Liver (tissue), 8 donors: ENCODE measurements at regions not wholly inside any gene's neighbourhood (a gene's known extent, or its start where the extent isn't known, plus 50 kb on each side); places are given as distances from the start of the nearest gene placed in this dataset.

Source experiments
- DNase-seq: peaks from one replicate; pipeline ENCODE4 v3.0.0-alpha.2; 2017; ENCODE audit warnings: low spot score
- H3K27ac ChIP-seq, 2 donors: one replicate each; pipeline ENCODE4 v1.7.0; 2013; ENCODE audit warnings: inconsistent platforms in 2 of 2, low read length in 2 of 2, control low read depth in 1 of 2, low read depth in 1 of 2, mild to moderate bottlenecking in 1 of 2
- H3K27me3 ChIP-seq, 4 donors: one replicate each; pipeline versions ENCODE4 v1.6.1 to v1.7.0; 2013; ENCODE audit warnings: low read length in 3 of 4, inconsistent platforms in 1 of 4, mild to moderate bottlenecking in 1 of 4, moderate library complexity in 1 of 4; ENCODE audit not compliant: control insufficient read depth in 4 of 4, insufficient read depth in 4 of 4
- H3K36me3 ChIP-seq, 4 donors: one replicate each; pipeline versions ENCODE4 v1.6.1 to v1.7.0; 2013; ENCODE audit warnings: low read length in 3 of 4, mild to moderate bottlenecking in 3 of 4, low read depth in 1 of 4, moderate library complexity in 1 of 4; ENCODE audit not compliant: control insufficient read depth in 4 of 4, insufficient read depth in 3 of 4
- H3K4me1 ChIP-seq, 4 donors: one replicate each; pipeline versions ENCODE4 v1.6.1 to v1.7.0; 2013; ENCODE audit warnings: low read length in 3 of 4, mild to moderate bottlenecking in 3 of 4, moderate library complexity in 1 of 4; ENCODE audit not compliant: control insufficient read depth in 4 of 4, insufficient read depth in 4 of 4
- H3K4me3 ChIP-seq, 3 donors: one replicate each; pipeline versions ENCODE4 v1.6.1 to v1.7.0; 2013; ENCODE audit warnings: low read length in 3 of 3, control low read depth in 1 of 3, low read depth in 1 of 3, mild to moderate bottlenecking in 1 of 3
- H3K9ac ChIP-seq, 2 donors: one replicate each; pipeline ENCODE4 v1.7.0; 2013; ENCODE audit warnings: low read length in 2 of 2, mild to moderate bottlenecking in 2 of 2, moderate library complexity in 2 of 2, control low read depth in 1 of 2, low read depth in 1 of 2
- H3K9me3 ChIP-seq, 4 donors: one replicate each; pipeline versions ENCODE4 v1.6.1 to v1.7.0; 2013; ENCODE audit warnings: low read length in 3 of 4; ENCODE audit not compliant: control insufficient read depth in 4 of 4
- EGR1 ChIP-seq, 2 donors: IDR thresholded peaks; 2 replicates each; pipeline ENCODE4 v1.6.1; 2016 to 2018; ENCODE audit warnings: antibody characterized with exemption in 2 of 2, low read depth in 2 of 2
- FOXA1 ChIP-seq: IDR thresholded peaks from 2 replicates; pipeline ENCODE4 v1.6.1; 2016; ENCODE audit warnings: antibody characterized with exemption
- FOXA2 ChIP-seq: IDR thresholded peaks from 2 replicates; pipeline ENCODE4 v1.6.1; 2016; ENCODE audit warnings: antibody characterized with exemption
- GABPA ChIP-seq, 2 donors: IDR thresholded peaks in 1 of 2; conservative IDR thresholded peaks in 1 of 2; 2 replicates each; pipeline ENCODE4 v1.6.1; 2016; ENCODE audit warnings: antibody characterized with exemption in 2 of 2, mild to moderate bottlenecking in 1 of 2, moderate library complexity in 1 of 2
- HNF4A ChIP-seq, 2 donors: conservative IDR thresholded peaks; 2 replicates each; pipeline ENCODE4 v1.6.1; 2016; ENCODE audit warnings: antibody characterized with exemption in 2 of 2, mild to moderate bottlenecking in 2 of 2
- HNF4G ChIP-seq: IDR thresholded peaks from 2 replicates; pipeline ENCODE4 v1.6.1; 2016; ENCODE audit warnings: antibody characterized with exemption
- JUND ChIP-seq, 2 donors: IDR thresholded peaks; 2 replicates each; pipeline ENCODE4 v1.6.1; 2016; ENCODE audit warnings: antibody characterized with exemption in 2 of 2
- NR2F2 ChIP-seq: IDR thresholded peaks from 2 replicates; pipeline ENCODE4 v1.6.1; 2016; ENCODE audit warnings: antibody characterized with exemption
- RAD21 ChIP-seq, 2 donors: IDR thresholded peaks; 2 replicates each; pipeline ENCODE4 v1.6.1; 2016; ENCODE audit warnings: antibody characterized with exemption in 2 of 2, mild to moderate bottlenecking in 2 of 2
- RXRA ChIP-seq, 2 donors: IDR thresholded peaks; 2 replicates each; pipeline ENCODE4 v1.6.1; 2017 to 2018; ENCODE audit warnings: antibody characterized with exemption in 2 of 2, mild to moderate bottlenecking in 1 of 2
- SP1 ChIP-seq: IDR thresholded peaks from 2 replicates; pipeline ENCODE4 v1.6.1; 2018; ENCODE audit warnings: antibody characterized with exemption, mild to moderate bottlenecking
- TAF1 ChIP-seq: conservative IDR thresholded peaks from 2 replicates; pipeline ENCODE4 v1.6.1; 2016; ENCODE audit warnings: antibody characterized with exemption, mild to moderate bottlenecking
- YY1 ChIP-seq: IDR thresholded peaks from 2 replicates; pipeline ENCODE4 v1.6.1; 2016; ENCODE audit warnings: antibody characterized with exemption, mild to moderate bottlenecking
- WGBS: extraction: QIAGEN DNeasy Blood & Tissue Kit; methylation state at CpG from one replicate; pipeline ENCODE4 v1.1.7; 2013; 5-methylcytosine and 5-hydroxymethylcytosine counted together
- TF ChIP-seq, protein P1 (sequence below): fragments of 150-350 bp; IDR thresholded peaks from 2 replicates; pipeline ENCODE4 v1.5.1; 2017; ENCODE audit warnings: improper control_type of control experiment, low read depth, low read length; ENCODE audit not compliant: missing input control
- TF ChIP-seq, protein P2 (sequence below): IDR thresholded peaks from 2 replicates; pipeline ENCODE4 v1.6.1; 2016; ENCODE audit warnings: antibody characterized with exemption
- TF ChIP-seq, protein P3 (sequence below): IDR thresholded peaks from 2 replicates; pipeline ENCODE4 v1.6.1; 2016; ENCODE audit warnings: antibody characterized with exemption
- TF ChIP-seq, protein P4 (sequence below): IDR thresholded peaks from 2 replicates; pipeline ENCODE4 v1.6.1; 2016; ENCODE audit warnings: antibody characterized with exemption
- TF ChIP-seq, protein P5 (sequence below): IDR thresholded peaks from 2 replicates; pipeline ENCODE4 v1.6.1; 2016; ENCODE audit warnings: antibody characterized with exemption, mild to moderate bottlenecking
- donor health status: healthy.
- donor health status: healthy.
- donor health status: healthy.
- donor health status: healthy.
- donor health status: healthy.

DNA sequence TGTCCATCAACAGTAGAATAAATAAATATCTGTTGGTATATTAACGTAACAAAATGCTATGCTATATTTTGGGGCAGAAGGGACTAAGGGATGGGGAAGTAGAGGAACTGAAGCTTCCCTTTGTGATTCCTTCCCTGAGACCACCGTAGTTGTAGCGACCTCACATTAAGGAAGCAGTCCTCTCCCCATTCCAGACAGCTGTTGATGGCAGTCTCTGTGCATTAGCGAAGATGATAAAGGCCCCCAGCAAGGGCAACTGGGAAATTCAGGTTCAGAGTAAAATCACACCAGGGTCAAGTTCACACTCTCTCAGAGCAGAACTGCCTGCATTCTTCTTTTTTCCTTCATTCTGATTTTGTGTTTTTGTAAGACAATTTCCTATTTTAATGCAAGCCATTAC lies 259.0 kb downstream of the MEX3B start:
- DNase-seq: no peak
- Histone ChIP-seq H3K9ac (no peak overlapping the region), H3K4me3 (no peak overlapping the region), H3K4me1 (no peaks in the 10 kb centered on the region), H3K36me3 (no peaks in the 10 kb centered on the region), H3K9me3 (no peaks in the 10 kb centered on the region), H3K27ac (no peak overlapping the region), H3K27me3 (peaks cover 0 to 4% (median 0%) of the 10 kb centered on the region in 4 donors)
- TF ChIP-seq SP1 (no peak), YY1 (no peak), FOXA1 (no peak), GABPA (IDR thresholded peaks at IDR 0.05 in 1 of 2, conservative IDR thresholded peaks at IDR 0.05 in 1 of 2) (no peak), JUND (IDR thresholded peaks at IDR 0.05) (no peak), RAD21 (IDR thresholded peaks at IDR 0.05) (no peak), FOXA2 (no peak), HNF4G (no peak), NR2F2 (no peak), HNF4A (conservative IDR thresholded peaks at IDR 0.05) (no peak), TAF1 (no peak), EGR1 (IDR thresholded peaks at IDR 0.05; ENCODE audit: low read depth in 2 of 2) (no peak)
- TF ChIP-seq, protein P1, sequence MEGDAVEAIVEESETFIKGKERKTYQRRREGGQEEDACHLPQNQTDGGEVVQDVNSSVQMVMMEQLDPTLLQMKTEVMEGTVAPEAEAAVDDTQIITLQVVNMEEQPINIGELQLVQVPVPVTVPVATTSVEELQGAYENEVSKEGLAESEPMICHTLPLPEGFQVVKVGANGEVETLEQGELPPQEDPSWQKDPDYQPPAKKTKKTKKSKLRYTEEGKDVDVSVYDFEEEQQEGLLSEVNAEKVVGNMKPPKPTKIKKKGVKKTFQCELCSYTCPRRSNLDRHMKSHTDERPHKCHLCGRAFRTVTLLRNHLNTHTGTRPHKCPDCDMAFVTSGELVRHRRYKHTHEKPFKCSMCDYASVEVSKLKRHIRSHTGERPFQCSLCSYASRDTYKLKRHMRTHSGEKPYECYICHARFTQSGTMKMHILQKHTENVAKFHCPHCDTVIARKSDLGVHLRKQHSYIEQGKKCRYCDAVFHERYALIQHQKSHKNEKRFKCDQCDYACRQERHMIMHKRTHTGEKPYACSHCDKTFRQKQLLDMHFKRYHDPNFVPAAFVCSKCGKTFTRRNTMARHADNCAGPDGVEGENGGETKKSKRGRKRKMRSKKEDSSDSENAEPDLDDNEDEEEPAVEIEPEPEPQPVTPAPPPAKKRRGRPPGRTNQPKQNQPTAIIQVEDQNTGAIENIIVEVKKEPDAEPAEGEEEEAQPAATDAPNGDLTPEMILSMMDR: no peak
- TF ChIP-seq, protein P2, sequence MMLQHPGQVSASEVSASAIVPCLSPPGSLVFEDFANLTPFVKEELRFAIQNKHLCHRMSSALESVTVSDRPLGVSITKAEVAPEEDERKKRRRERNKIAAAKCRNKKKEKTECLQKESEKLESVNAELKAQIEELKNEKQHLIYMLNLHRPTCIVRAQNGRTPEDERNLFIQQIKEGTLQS: no peak
- TF ChIP-seq, protein P3, sequence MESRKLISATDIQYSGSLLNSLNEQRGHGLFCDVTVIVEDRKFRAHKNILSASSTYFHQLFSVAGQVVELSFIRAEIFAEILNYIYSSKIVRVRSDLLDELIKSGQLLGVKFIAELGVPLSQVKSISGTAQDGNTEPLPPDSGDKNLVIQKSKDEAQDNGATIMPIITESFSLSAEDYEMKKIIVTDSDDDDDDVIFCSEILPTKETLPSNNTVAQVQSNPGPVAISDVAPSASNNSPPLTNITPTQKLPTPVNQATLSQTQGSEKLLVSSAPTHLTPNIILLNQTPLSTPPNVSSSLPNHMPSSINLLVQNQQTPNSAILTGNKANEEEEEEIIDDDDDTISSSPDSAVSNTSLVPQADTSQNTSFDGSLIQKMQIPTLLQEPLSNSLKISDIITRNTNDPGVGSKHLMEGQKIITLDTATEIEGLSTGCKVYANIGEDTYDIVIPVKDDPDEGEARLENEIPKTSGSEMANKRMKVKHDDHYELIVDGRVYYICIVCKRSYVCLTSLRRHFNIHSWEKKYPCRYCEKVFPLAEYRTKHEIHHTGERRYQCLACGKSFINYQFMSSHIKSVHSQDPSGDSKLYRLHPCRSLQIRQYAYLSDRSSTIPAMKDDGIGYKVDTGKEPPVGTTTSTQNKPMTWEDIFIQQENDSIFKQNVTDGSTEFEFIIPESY: no peak
- TF ChIP-seq, protein P4, sequence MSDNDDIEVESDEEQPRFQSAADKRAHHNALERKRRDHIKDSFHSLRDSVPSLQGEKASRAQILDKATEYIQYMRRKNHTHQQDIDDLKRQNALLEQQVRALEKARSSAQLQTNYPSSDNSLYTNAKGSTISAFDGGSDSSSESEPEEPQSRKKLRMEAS: no peak
- TF ChIP-seq, protein P5, sequence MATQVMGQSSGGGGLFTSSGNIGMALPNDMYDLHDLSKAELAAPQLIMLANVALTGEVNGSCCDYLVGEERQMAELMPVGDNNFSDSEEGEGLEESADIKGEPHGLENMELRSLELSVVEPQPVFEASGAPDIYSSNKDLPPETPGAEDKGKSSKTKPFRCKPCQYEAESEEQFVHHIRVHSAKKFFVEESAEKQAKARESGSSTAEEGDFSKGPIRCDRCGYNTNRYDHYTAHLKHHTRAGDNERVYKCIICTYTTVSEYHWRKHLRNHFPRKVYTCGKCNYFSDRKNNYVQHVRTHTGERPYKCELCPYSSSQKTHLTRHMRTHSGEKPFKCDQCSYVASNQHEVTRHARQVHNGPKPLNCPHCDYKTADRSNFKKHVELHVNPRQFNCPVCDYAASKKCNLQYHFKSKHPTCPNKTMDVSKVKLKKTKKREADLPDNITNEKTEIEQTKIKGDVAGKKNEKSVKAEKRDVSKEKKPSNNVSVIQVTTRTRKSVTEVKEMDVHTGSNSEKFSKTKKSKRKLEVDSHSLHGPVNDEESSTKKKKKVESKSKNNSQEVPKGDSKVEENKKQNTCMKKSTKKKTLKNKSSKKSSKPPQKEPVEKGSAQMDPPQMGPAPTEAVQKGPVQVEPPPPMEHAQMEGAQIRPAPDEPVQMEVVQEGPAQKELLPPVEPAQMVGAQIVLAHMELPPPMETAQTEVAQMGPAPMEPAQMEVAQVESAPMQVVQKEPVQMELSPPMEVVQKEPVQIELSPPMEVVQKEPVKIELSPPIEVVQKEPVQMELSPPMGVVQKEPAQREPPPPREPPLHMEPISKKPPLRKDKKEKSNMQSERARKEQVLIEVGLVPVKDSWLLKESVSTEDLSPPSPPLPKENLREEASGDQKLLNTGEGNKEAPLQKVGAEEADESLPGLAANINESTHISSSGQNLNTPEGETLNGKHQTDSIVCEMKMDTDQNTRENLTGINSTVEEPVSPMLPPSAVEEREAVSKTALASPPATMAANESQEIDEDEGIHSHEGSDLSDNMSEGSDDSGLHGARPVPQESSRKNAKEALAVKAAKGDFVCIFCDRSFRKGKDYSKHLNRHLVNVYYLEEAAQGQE: no peak
- 80% methylated on average over 4 of the region's 4 CpGs for WGBS

DNA sequence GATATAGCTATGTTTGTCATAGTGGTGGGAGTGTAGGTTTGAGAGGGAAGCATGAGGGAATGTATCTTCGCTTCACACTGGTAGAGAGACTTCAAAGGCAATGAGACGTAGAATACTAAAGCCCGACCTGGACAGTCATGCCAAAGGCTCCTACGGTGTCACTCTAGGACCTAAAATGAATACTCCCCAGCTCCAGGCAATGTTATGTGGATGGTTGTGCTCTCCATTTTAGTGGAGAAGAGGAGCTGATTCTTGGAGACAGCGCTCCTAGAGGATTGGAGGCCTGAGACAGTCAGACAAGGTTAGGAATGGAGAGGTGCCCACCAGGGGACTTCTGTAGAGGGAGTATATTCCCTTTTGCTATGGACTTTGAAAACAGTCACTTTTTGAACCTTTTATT lies 260.1 kb downstream of the MEX3B start:
- H3K27me3 ChIP-seq: peaks cover 0 to 4% (median 0%) of the 10 kb centered on the region in 4 donors
- no peak overlapping the region for H3K9ac ChIP-seq
- H3K4me3 ChIP-seq: no peak overlapping the region
- TF ChIP-seq JUND (IDR thresholded peaks at IDR 0.05): no peak
- TF ChIP-seq HNF4A (conservative IDR thresholded peaks at IDR 0.05): no peak
- TF ChIP-seq, protein P3: no peak
- TF ChIP-seq EGR1 (IDR thresholded peaks at IDR 0.05; ENCODE audit: low read depth in 2 of 2): no peak
- TF ChIP-seq RXRA (IDR thresholded peaks at IDR 0.05): no peak
- TF ChIP-seq, protein P2: no peak
- DNase-seq: no peak
- H3K9me3 ChIP-seq: no peaks in the 10 kb centered on the region
- no peaks in the 10 kb centered on the region for H3K36me3 ChIP-seq
- 92% methylated on average over 5 of the region's 5 CpGs for WGBS
- no peak overlapping the region for H3K27ac ChIP-seq
- H3K4me1 ChIP-seq: no peaks in the 10 kb centered on the region
